Inflammatory macrophage treated with lipopolysaccharide for 1 hour (primary cell): ENCODE measurements at regions not wholly inside any gene's neighbourhood (a gene's known extent, or its start where the extent isn't known, plus 50 kb on each side); places are given as distances from the start of the nearest gene placed in this dataset.

Source experiments
- DNase-seq, 2 donors: peaks; one replicate each; pipeline ENCODE4 v3.0.0-alpha.2; 2020 to 2022

GRCh38 chr11:45037434-45038005 lies 86.8 kb upstream of the TP53I11 start:
- no peak for DNase-seq

GRCh38 chr11:45038923-45039322 lies 88.2 kb upstream of the TP53I11 start:
- no peak for DNase-seq

GRCh38 chr11:45041596-45041995 lies 90.9 kb upstream of the TP53I11 start:
- no peak for DNase-seq

- DNase-seq, result peak; percentile 39 to 53
These were observed 91.9 kb upstream of the TP53I11 start for GRCh38 chr11:45042560-45042959.

- peak in 1 of 2 donors; percentile 26 for DNase-seq
These were observed 93.2 kb upstream of the TP53I11 start for GRCh38 chr11:45043755-45044475.

GRCh38 chr11:45045683-45046471 lies 95.2 kb upstream of the TP53I11 start:
- DNase-seq, result peak; percentile 76 to 79

GRCh38 chr11:45048313-45048841 lies 97.7 kb upstream of the TP53I11 start:
- DNase-seq, result peak in 1 of 2 donors; percentile 10

- DNase-seq, result peak in 1 of 2 donors; percentile 7
These were observed 97.4 kb upstream of the PRDM11 start for GRCh38 chr11:45048870-45049691.

- no peak for DNase-seq
These were observed 96.3 kb upstream of the PRDM11 start for GRCh38 chr11:45050111-45050510.

- DNase-seq, result no peak
These were observed 94.8 kb upstream of the PRDM11 start for GRCh38 chr11:45051621-45052020.

- no peak for DNase-seq
These were observed 94.1 kb upstream of the PRDM11 start for GRCh38 chr11:45052361-45052760.

GRCh38 chr11:45053736-45054446 lies 92.5 kb upstream of the PRDM11 start:
- no peak for DNase-seq

GRCh38 chr11:45054956-45055355 lies 91.5 kb upstream of the PRDM11 start:
- DNase-seq, result no peak

GRCh38 chr11:45056529-45056928 lies 89.9 kb upstream of the PRDM11 start:
- no peak for DNase-seq

- DNase-seq, result peak; percentile 46 to 50
These were observed 88.3 kb upstream of the PRDM11 start for GRCh38 chr11:45057938-45058646.

- no peak for DNase-seq
These were observed 87.8 kb upstream of the PRDM11 start for GRCh38 chr11:45058647-45058950.

- no peak for DNase-seq
These were observed 85.7 kb upstream of the PRDM11 start for GRCh38 chr11:45060707-45061106.

- DNase-seq, result no peak
These were observed 84.8 kb upstream of the PRDM11 start for GRCh38 chr11:45061641-45062040.

GRCh38 chr11:45062115-45062514 lies 84.3 kb upstream of the PRDM11 start:
- DNase-seq, result no peak

GRCh38 chr11:45062974-45063635 lies 83.3 kb upstream of the PRDM11 start:
- peak in 1 of 2 donors; percentile 53 for DNase-seq

- DNase-seq, result no peak
These were observed 82.8 kb upstream of the PRDM11 start for GRCh38 chr11:45063669-45064068.
